NCI-H2107 (cell line): ENCODE measurements at regions not wholly inside any gene's neighbourhood (a gene's known extent, or its start where the extent isn't known, plus 50 kb on each side); places are given as distances from the start of the nearest gene placed in this dataset.

ENCODE experiments used
- DNase-seq: peaks from one replicate; lab custom pipeline; 2025; lab: John Stamatoyannopoulos, UW

GRCh38 chr2:180144338-180144813, 137.3 kb upstream of the CWC22 start:
- DNase-seq: no peak

- DNase-seq: no peak
Measured at GRCh38 chr2:180143633-180144337, 136.7 kb upstream of the CWC22 start.

DNA sequence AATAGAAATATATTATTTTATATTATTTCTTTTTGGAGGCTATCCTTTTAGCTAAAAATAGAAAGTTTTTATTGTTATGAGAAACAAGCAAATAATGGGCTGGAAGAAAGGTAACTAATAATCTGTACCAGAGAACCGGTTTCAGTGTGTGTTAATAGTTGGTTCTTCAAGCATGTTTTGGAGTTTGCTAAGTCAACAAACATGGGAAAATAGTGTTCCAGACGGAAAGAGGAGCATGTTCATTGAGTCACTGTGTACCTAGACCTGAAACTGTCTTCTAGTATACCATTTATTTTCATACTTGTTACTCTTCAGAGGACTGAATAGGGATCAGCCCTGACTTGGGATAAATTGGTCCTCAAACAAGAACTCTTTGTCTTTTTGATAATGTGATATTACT, 134.5 kb upstream of the CWC22 start:
- no peak for DNase-seq

DNA sequence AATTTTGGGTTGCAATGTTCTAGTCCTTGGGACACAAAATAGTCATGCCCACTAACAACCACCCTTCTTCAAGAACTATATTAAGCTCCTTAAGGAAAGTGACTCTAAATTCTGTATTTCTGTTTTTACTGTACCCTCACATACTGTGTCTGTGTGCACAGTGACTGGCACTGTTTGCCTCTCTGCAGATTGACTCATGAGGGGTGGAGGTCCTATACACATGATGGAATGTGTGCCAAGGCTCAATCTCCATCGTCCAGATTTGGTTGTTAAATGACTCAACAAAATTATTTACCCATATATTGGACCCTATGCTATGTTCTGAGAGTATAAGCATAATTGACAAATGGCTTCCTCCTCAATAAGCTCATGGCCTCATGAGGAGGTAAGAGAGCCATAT, 126.6 kb upstream of the CWC22 start:
- no peak for DNase-seq

GRCh38 chr2:180130403-180130802, 123.3 kb upstream of the CWC22 start:
- DNase-seq: no peak

GRCh38 chr2:180128861-180129260, 121.8 kb upstream of the CWC22 start:
- DNase-seq: no peak

- DNase-seq: peak; percentile 54
Measured at GRCh38 chr2:180125245-180125962, 118.3 kb upstream of the CWC22 start.

DNA sequence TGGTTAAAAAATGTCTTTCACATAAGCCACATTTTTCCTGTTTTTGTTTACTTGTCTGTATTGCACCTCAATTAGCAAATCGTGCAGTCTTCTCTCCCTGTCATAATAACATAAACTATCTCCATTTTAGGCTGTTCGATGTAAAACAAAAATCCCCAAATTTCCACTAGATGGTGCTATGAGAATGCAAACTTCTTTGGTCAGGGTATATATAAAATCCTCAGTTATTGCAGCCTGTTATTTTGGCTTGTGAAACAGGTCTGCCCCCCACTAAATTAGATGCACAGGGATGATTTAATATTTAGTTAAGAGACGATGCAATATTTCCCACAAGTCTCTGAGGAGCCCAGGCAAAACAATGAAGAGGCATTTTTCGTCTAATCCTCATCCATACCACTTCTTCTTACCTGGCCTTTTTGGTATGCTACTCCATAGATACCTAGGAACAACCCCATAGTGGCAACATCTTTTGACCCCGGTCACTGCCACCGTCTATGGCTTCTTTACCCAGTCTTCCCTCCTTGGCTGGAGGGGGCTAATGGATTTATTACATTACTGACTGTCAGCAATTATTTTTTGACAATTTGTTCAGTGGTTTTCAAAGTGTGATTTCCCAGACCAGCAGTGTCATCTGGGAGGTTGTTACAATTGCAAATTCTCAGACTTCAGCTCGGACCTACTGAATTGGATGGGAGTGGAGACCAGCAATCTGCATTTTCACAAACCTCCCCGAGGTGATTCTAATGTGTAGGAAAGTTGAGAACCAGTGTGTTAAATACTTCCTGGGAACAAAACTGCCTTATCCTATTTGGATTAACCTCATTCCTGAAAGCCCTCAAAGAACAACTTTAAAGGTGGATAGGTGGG, 117.4 kb upstream of the CWC22 start:
- DNase-seq: peak; percentile 30

DNA sequence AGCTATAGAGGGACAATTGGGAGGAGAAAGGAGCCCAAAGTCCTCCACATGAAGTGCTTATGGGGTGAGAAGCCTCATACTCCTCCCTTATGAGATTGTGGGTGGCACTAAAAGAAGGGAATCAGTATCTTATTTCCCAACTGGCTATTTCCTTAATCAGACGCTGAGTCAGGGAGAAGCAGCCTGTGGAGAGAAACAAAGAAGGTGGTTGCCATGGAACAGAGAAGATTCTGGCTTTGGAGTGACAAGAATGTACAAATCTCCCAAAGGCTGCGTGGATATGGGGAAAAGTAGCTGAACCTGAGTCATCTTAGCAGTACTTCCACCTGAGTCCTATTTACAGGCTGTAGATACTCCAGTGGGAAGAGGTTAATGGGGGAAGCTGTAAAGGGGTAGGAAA, 115.8 kb upstream of the CWC22 start:
- no peak for DNase-seq

- no peak for DNase-seq
Measured at GRCh38 chr2:180115675-180116074, 108.6 kb upstream of the CWC22 start.

- no peak for DNase-seq
Measured at GRCh38 chr2:180115269-180115668, 108.2 kb upstream of the CWC22 start.

DNA sequence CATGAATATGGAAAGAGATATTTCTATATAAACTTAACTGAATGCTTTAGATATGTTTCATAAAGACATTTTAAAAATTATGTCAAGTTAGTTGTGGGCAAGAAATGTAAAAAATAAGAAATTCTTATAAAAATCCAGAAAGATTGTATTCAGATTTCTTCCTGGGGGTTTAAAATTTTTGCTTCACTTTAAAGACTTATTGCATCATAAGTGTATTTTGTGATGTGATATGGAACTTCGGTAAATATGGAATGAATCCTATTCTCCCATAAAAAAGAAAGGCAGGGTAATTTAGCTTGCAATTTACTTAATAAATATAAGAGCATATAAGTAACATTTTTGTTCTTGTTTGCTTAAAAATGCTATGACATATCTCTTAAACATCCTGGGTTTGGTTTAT, 104.8 kb upstream of the CWC22 start:
- DNase-seq: no peak

- DNase-seq: no peak
Measured at GRCh38 chr2:180110469-180110868, 103.4 kb upstream of the CWC22 start.

GRCh38 chr2:180101846-180102245, 94.7 kb upstream of the CWC22 start:
- DNase-seq: no peak

GRCh38 chr2:180099308-180099707, 92.2 kb upstream of the CWC22 start:
- DNase-seq: no peak

DNA sequence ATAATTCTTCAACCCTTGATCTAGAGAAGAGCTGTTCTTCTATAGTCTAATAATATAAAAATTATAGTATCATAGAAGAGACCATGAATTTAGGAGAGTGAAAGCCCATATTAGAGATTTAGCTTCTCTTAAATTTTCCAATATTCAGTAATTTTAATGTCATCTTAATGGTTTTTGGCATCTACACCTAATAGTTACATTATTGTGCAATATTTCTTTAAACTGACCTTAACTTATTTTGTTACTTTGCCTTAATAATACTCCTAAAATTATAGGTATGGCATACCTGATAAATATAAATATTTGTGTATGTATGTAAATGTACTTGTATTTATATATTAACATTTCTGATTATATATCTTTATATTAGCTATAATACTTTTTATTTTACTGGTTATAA, 78.0 kb upstream of the CWC22 start:
- no peak for DNase-seq

DNA sequence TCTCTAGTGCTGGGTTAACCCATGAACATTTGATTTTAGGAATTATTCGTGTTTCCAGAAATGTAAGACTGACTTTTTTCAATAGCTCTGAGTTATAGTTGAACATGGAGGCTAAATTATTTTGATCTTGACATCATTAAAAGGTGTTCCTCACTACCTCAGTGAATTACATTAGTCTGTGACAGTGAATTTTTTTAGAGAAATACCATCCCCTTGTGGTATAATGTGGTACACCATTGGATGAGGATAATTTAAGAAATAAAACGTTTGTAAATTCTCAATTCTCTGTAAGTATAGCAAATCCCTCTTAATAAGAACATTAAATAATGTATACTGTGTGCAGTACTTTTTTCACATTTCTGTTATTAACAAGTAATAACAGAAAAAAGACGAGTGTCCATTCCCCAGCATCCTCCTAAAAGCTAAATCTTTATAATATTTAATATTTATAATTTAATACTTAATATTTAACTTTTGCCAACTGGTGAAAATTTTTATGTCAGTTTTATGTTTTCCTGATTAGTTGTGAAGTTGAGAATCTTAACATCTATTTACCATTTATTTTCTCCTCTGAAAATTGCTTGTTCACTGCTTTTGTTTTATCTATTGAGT, 70.3 kb upstream of the CWC22 start:
- DNase-seq: no peak

GRCh38 chr2:180075870-180076269, 68.8 kb upstream of the CWC22 start:
- no peak for DNase-seq

DNA sequence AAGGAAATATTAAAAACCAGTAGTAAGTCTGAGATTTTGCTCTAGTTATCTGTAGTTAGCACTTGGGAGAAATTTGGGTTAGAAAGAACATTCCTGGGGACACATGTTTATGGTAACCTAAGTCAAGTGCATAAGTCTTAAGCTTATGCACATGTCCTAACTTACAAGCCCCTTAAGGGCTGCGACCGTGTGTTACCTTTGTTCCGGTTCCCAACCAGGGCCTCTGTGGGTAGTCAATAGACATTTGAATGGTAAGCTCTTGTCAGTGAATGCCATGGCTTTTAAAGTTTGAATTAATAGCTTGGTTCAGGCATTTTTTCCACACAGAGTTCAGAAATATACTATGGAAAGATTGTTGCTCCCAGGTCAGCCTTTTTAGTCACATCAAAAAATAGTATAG, 64.7 kb upstream of the CWC22 start:
- DNase-seq: no peak

DNA sequence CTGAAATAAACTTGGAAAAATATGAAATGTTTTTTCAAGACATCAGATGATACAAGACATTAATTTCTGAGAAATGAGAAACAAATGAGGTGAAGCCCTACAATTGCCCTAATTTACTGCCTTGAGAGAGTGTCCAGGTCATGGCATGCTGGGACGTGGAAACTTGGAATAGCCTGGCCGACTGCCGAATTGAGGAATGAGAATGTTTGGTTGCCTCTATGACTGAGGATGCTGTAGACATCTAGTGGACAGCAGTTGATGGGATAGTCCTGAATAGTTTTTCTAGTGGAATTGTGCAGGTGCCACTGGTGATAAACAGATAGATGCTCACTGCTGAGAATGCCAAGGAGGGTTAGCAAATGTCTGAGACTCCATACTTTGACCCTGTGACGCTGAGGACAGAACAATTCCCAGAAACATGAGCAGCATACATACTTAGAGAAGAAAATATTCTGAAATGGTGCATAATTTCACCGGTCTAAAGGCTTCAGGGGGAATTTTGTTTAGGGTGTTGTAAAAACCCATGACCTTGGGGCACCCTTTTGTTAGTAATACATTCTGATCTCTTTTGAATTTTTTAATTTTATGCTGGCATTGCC, 56.5 kb upstream of the CWC22 start:
- no peak for DNase-seq

GRCh38 chr2:180062178-180062577, 55.1 kb upstream of the CWC22 start:
- no peak for DNase-seq

- DNase-seq: no peak
Measured at GRCh38 chr2:180061546-180061945, 54.4 kb upstream of the CWC22 start.
